Colonic mucosa (tissue), 4 donors: ENCODE measurements at regions not wholly inside any gene's neighbourhood (a gene's known extent, or its start where the extent isn't known, plus 50 kb on each side); places are given as distances from the start of the nearest gene placed in this dataset.

ENCODE experiments used
- DNase-seq: peaks from one replicate; pipeline ENCODE4 v3.0.0-alpha.2; 2020
- H3K27ac ChIP-seq: fragments of 200-600 bp; one replicate; pipeline ENCODE4 v1.8.0; 2021
- H3K27me3 ChIP-seq: fragments of 200-600 bp; one replicate; pipeline ENCODE4 v1.8.0; 2021
- H3K36me3 ChIP-seq: fragments of 200-600 bp; one replicate; pipeline ENCODE4 v1.8.0; 2021
- H3K4me1 ChIP-seq: fragments of 200-600 bp; one replicate; pipeline ENCODE4 v1.8.0; 2021; ENCODE audit warnings: mild to moderate bottlenecking
- H3K4me3 ChIP-seq: fragments of 200-600 bp; one replicate; pipeline ENCODE4 v1.8.0; 2021
- H3K9ac ChIP-seq, 2 donors: one replicate each; pipeline ENCODE4 v1.7.0; 2013; ENCODE audit warnings: control low read depth in 2 of 2, low read depth in 2 of 2, low read length in 2 of 2
- H3K9me3 ChIP-seq: fragments of 200-600 bp; one replicate; pipeline ENCODE4 v1.8.0; 2021
- intact Hi-C: fragments of 100-400 bp; cut with DNase I; formaldehyde crosslinking; loops from one replicate; pipeline ENCODE4 v1.14.1; 2022
- TF ChIP-seq, protein P1 (sequence below): fragments of 200-600 bp; IDR thresholded peaks from one replicate; pipeline ENCODE4 v1.8.0; 2022; ENCODE audit warnings: antibody characterized with exemption, mild to moderate bottlenecking
- donor health status: healthy.
- donor health status: DM: no; HTN: no; CAD: no.
- donor health status: DM: no; HTN: no; CAD: no.

DNA sequence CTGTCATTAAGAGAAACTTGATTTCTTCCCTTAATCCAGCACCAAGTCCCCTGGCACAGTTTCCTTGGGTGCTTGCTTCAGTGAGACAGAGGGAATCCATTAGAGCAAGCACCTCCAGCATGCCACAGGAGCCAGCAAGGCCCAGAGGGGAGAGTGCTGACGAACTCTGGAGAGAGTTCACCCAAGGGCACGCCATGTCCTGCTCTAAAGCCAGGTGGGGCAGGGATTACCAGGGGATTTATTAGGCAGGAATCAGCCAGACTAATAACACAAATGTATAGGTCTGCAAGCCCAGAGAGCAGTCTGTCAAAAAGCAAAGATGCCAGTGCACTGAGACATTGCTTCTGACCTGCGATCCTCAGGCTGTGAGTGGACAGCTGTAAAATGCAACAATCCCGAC is 155.4 kb upstream of the SYNDIG1 start:
- Histone ChIP-seq H3K4me1 (no peaks in the 10 kb centered on the region), H3K36me3 (no peaks in the 10 kb centered on the region), H3K9ac (no peak overlapping the region), H3K4me3 (no peak overlapping the region), H3K9me3 (no peaks in the 10 kb centered on the region), H3K27ac (no peak overlapping the region), H3K27me3 (no peaks in the 10 kb centered on the region)
- DNase-seq, result no peak
- intact Hi-C loops, result no loop called here
- TF ChIP-seq, protein P1, sequence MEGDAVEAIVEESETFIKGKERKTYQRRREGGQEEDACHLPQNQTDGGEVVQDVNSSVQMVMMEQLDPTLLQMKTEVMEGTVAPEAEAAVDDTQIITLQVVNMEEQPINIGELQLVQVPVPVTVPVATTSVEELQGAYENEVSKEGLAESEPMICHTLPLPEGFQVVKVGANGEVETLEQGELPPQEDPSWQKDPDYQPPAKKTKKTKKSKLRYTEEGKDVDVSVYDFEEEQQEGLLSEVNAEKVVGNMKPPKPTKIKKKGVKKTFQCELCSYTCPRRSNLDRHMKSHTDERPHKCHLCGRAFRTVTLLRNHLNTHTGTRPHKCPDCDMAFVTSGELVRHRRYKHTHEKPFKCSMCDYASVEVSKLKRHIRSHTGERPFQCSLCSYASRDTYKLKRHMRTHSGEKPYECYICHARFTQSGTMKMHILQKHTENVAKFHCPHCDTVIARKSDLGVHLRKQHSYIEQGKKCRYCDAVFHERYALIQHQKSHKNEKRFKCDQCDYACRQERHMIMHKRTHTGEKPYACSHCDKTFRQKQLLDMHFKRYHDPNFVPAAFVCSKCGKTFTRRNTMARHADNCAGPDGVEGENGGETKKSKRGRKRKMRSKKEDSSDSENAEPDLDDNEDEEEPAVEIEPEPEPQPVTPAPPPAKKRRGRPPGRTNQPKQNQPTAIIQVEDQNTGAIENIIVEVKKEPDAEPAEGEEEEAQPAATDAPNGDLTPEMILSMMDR, result no peak

DNA sequence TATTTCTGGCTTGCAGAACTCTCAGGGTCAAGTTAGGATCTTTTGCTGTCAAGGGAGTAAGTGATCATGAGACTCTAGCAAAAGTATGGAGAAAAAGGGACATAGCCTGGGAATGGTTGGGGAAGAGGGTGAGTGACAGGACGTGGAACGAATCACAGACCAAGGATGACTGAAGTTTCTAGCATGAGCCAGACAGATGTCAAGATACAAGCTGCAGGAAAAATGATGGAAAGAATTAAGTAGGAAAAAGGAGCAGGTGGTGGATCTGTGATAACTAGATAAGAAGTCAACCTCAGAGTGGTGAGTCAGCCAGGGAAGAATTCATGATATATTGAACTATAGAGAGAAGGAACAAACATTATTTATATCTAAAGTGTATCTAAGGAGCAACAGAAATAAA is 159.8 kb upstream of the SYNDIG1 start:
- Histone ChIP-seq H3K36me3 (no peaks in the 10 kb centered on the region), H3K9me3 (no peaks in the 10 kb centered on the region), H3K9ac (no peak overlapping the region), H3K4me1 (no peaks in the 10 kb centered on the region), H3K27ac (no peak overlapping the region), H3K27me3 (no peaks in the 10 kb centered on the region), H3K4me3 (no peak overlapping the region)
- intact Hi-C loops, result no loop called here
- no peak for DNase-seq
- TF ChIP-seq, protein P1, result no peak

DNA sequence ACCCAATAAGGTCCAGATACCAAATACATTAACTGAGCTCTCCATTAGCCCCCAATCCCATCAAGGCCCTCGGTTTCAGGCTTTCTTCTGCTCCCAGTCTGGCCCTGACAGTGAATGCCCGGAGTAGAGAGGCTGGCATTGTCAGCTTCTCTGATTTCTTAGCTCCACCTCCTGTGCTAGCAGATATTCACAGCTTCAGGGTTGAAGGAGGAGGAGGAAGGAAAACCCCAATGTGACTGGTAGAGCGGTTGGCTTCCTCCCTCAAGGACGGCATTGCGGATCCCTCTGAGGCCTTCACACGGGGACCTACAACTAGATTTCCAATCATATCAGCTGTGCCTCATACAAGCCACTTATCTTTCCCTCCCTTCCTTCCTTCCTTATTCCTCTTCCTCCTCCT is 164.1 kb upstream of the SYNDIG1 start:
- no peak overlapping the region for H3K4me3 ChIP-seq
- H3K4me1 ChIP-seq, result no peaks in the 10 kb centered on the region
- H3K9ac ChIP-seq, result no peak overlapping the region
- no peaks in the 10 kb centered on the region for H3K36me3 ChIP-seq
- intact Hi-C loops, result no loop called here
- H3K27me3 ChIP-seq, result no peaks in the 10 kb centered on the region
- H3K9me3 ChIP-seq, result no peaks in the 10 kb centered on the region
- no peak overlapping the region for H3K27ac ChIP-seq
- TF ChIP-seq, protein P1, result no peak
- DNase-seq, result no peak

DNA sequence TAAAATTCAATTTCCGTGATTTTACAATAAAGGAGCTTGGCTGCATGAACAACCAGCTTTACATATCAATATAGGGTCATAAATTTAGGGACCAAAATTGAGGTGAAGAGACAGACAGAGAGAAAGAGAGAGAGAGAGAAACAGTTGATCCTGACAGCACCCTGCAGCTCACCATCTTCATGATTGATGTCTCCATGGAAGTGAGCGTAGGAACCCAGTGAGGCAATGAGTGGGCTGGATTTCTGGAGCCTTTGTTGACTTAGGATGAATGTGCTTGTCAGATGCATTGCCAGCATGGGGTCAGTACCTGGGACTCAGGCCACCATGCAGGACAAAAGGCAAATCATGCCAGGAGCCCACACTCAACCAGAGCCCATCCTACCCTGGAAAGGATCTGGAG is 165.1 kb upstream of the SYNDIG1 start:
- no peaks in the 10 kb centered on the region for H3K9me3 ChIP-seq
- no peak overlapping the region for H3K27ac ChIP-seq
- TF ChIP-seq, protein P1, result no peak
- intact Hi-C loops, result loop anchor here (5.0 kb wide), 1 partner anchor 613 kb away; no protein-coding TSS in a partner anchor
- H3K27me3 ChIP-seq, result no peaks in the 10 kb centered on the region
- H3K9ac ChIP-seq, result no peak overlapping the region
- H3K36me3 ChIP-seq, result no peaks in the 10 kb centered on the region
- no peak overlapping the region for H3K4me3 ChIP-seq
- H3K4me1 ChIP-seq, result no peaks in the 10 kb centered on the region
- no peak for DNase-seq

DNA sequence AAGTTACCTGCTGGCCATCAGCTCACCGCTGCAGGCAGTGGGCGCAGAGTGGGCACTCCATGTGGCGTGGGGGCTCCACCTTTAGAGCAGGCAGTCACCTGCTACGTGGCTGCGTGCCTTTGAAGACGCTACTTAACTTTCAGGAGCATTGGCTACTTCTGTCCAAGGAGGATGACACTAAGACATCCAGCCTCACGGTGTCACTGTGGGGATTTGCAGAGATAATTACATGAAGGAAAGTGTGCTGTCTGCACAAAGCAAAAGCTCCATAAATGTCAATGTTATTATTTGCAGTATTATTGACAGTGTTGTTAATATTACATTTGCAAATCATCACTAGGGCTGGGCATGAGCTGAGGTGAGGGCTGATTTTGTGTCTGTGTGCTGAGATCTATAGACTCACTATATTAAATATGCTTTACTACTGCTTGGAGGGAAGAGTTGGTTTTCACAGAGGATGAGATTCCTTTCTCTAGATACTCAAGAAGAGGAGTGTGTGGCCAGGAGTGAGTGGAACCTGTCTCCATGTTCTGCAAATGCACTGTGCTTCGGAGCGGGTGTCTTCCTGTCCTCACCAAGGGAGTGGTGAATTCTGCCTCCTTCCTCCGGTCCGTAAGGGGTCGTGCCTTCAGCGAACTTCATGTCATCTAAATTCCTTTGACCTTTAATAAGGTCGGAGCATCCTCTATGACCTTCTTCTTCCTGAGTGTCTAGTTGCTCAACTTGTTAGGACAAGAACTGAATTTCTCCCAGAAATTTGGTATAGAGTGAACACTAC is 165.8 kb upstream of the SYNDIG1 start:
- Histone ChIP-seq H3K27ac (no peak overlapping the region), H3K36me3 (no peaks in the 10 kb centered on the region), H3K9me3 (no peaks in the 10 kb centered on the region), H3K9ac (no peak overlapping the region), H3K4me1 (no peaks in the 10 kb centered on the region), H3K4me3 (no peak overlapping the region), H3K27me3 (no peaks in the 10 kb centered on the region)
- intact Hi-C loops, result loop anchor here (5.0 kb wide), 1 partner anchor 614 kb away; no protein-coding TSS in a partner anchor
- DNase-seq, result no peak
- TF ChIP-seq, protein P1, result no peak
